ENCODE measurements at regions not wholly inside any gene's neighbourhood (a gene's known extent, or its start where the extent isn't known, plus 50 kb on each side); places are given as distances from the start of the nearest gene placed in this dataset.

- no peak for DNase-seq
These were observed 324.8 kb upstream of the DDX53 start for GRCh38 chrX:22674932-22675331.

DNA sequence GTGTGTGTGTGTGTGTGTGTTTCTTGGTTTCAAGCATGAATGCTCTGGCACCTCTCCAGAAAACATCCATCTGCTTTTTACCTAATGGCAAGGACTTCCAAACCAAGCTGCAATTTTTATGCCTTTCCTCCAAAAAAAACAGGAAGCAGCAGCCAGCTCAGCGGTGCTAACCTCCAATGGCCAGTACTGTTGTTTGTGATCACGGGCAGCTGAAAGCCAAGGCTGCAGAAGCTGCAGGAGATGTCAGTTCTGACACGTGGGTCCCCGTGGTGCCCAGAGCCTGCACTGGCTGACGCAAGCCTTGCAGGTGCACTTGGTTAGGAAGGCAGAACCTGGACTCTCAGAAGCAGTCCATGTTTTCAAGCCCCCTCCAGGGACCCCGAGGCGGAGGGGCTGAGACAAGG is 313.6 kb upstream of the DDX53 start:
- no peak for DNase-seq

- DNase-seq, result no peak
These were observed 310.5 kb upstream of the DDX53 start for GRCh38 chrX:22689290-22689689.

DNA sequence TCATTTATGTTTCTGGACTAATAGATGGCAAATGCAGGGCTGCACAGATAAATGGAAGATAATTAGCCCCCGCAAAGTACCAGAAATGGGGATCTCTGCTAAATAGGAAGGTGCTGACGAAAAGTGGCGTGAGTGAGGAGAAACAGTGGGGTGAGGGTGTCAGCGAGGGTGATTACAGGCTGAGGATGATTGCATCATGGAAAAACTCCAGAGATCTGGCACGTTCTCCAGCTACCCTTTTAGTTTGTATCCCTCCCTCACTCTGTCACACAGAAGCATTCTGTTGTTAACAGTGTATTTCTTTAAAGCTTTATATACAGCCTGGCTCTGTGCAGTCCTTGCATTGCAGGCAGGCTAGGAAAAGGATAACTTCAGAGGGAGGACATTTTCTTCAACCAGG is 309.6 kb upstream of the DDX53 start:
- DNase-seq, result no peak

DNA sequence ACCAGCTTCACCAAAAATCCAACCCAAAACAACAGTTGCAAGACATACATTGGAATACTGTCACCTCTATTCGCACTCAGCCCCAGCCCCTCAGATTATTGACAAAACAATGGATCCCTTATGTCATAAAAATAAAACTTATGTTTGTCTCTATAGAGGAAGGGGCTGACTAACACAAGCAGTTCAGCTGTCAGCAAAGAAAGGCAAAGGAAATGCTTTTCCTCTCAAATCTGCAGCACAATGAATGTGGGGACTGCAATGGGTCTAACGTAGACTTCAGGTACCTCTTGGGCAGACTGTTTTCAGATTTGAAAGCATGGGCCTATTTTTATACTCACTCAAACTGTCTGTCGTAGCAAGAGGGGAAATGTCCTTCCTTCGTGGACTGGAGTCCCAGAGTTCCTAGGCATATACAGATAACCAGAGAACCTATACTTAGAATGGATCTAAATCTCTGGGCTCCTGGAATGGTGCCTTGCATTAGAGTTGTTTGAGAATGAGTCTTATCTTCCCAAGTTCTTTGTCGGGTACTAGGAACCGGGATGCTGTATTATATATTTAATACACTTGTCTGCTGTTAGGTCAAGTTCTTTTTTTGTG is 307.7 kb upstream of the DDX53 start:
- no peak for DNase-seq

DNA sequence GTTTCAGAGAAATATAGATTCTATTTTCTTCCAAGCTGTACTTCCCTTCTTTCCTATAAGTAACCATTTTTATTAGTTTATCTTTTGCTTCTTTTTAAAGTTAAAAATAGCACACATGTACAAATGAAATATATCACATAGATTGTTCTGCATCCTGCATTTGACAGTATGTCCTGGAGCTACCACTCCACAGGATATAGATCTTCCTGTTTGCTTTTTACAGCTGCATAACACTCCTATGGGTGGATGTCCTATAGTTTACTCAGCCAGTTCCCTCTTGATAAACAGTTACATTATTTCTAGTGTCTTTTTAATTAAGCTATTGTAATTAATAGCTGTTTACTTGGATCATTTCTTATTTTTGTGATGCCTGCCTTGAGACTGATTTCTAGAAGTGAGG is 301.6 kb upstream of the DDX53 start:
- DNase-seq, result no peak

GRCh38 chrX:22699581-22700091 is 300.1 kb upstream of the DDX53 start:
- DNase-seq, result peak; percentile 9

- no peak for DNase-seq
These were observed 286.8 kb upstream of the DDX53 start for GRCh38 chrX:22712942-22713341.

- DNase-seq, result no peak
These were observed 269.2 kb upstream of the DDX53 start for GRCh38 chrX:22730542-22730941.

- no peak for DNase-seq
These were observed 262.2 kb upstream of the DDX53 start for GRCh38 chrX:22737541-22737940.

DNA sequence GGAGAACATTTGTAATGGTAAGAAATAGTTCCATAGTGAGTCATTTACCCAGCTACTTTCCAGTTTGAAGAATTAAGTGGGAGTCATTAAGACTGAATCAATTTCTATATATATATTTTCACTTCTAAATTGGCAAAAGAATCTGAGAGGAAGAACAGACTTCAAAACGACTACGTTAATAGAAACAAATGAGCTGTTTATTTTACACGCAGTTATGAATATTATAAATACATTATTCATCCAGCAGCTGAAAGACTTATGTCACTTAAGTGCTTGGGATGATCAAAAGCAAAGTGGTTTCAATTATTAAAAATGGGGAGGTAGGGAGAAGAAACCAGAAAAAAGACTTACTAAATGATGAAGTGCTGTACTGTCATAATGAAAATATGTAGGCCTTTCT is 260.5 kb upstream of the DDX53 start:
- peak; percentile 9 for DNase-seq

- DNase-seq, result no peak
These were observed 258.9 kb upstream of the DDX53 start for GRCh38 chrX:22740836-22741235.

GRCh38 chrX:22742174-22742573 is 257.6 kb upstream of the DDX53 start:
- peak; percentile 35 for DNase-seq

GRCh38 chrX:22746081-22746480 is 253.7 kb upstream of the DDX53 start:
- DNase-seq, result no peak

- DNase-seq, result peak; percentile 14
These were observed 251.4 kb upstream of the DDX53 start for GRCh38 chrX:22748093-22748999.

DNA sequence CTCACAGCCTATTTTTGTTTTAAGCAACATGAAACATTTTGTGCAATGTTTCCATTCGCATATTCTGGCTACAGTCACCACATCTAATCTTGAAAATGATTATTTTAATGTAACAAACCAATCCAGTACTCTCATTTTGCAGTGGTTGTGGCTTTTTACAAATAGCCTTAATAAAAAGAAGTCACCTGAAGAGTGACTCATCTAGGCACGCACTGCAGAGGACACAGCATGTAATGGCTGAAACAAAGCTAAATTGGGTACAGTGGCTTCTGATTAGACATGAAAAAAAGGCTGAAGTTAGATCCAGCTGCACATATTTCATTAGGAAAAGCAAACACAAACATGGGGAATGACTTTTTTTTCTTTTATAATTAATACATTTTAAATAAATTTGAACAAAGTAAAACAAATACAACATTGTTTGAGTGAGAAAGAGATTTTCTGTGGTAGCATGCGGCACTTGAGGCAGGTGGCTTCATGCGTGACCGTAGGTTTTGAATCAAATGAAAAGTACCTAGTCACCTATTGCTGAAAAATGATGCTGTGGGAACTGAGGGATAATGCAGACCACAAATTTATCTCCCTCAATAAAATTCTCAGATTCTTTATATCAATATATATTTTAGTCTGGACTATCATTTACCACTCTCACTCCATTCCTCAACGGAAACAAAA is 240.8 kb upstream of the DDX53 start:
- DNase-seq, result no peak

GRCh38 chrX:22760513-22761057 is 239.2 kb upstream of the DDX53 start:
- peak; percentile 1 for DNase-seq

- DNase-seq, result no peak
These were observed 211.5 kb upstream of the DDX53 start for GRCh38 chrX:22788221-22788620.

GRCh38 chrX:22795671-22796070 is 204.1 kb upstream of the DDX53 start:
- DNase-seq, result peak; percentile 89

GRCh38 chrX:22800360-22800759 is 199.4 kb upstream of the DDX53 start:
- DNase-seq, result peak; percentile 85

GRCh38 chrX:22800806-22801205 is 199.0 kb upstream of the DDX53 start:
- DNase-seq, result peak; percentile 52

GRCh38 chrX:22803353-22803752 is 196.4 kb upstream of the DDX53 start:
- DNase-seq, result no peak

- DNase-seq, result no peak
These were observed 188.9 kb upstream of the DDX53 start for GRCh38 chrX:22810876-22811275.

Measured in NCI-H226 (cell line).